ENCODE measurements at regions not wholly inside any gene's neighbourhood (a gene's known extent, or its start where the extent isn't known, plus 50 kb on each side); places are given as distances from the start of the nearest gene placed in this dataset.

- Mint-ChIP-seq H3K27me3 (ENCODE audit: low read depth, unreplicated experiment) (no peaks in the 10 kb centered on the region), H3K9me3 (ENCODE audit: unreplicated experiment) (peaks cover 6% of the 10 kb centered on the region), H3K36me3 (ENCODE audit: low read depth, unreplicated experiment) (peaks cover 2% of the 10 kb centered on the region), H3K27ac (ENCODE audit: unreplicated experiment) (peak overlapping the region; percentile 79), H3K4me3 (ENCODE audit: unreplicated experiment) (peak overlapping the region; percentile 3), H3K4me1 (ENCODE audit: low read depth, unreplicated experiment) (peaks cover 37% of the 10 kb centered on the region)
- TF ChIP-seq EZH2 (IDR thresholded peaks at IDR 0.05; ENCODE audit: insufficient read depth, low read length), result no peak
- TF ChIP-seq, protein P1, sequence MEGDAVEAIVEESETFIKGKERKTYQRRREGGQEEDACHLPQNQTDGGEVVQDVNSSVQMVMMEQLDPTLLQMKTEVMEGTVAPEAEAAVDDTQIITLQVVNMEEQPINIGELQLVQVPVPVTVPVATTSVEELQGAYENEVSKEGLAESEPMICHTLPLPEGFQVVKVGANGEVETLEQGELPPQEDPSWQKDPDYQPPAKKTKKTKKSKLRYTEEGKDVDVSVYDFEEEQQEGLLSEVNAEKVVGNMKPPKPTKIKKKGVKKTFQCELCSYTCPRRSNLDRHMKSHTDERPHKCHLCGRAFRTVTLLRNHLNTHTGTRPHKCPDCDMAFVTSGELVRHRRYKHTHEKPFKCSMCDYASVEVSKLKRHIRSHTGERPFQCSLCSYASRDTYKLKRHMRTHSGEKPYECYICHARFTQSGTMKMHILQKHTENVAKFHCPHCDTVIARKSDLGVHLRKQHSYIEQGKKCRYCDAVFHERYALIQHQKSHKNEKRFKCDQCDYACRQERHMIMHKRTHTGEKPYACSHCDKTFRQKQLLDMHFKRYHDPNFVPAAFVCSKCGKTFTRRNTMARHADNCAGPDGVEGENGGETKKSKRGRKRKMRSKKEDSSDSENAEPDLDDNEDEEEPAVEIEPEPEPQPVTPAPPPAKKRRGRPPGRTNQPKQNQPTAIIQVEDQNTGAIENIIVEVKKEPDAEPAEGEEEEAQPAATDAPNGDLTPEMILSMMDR (IDR thresholded peaks at IDR 0.05; ENCODE audit: insufficient read depth, low read depth, low read length), result no peak
- FAIRE-seq (no peak), DNase-seq (ENCODE audit: low read depth) (peak; percentile 71)
- H3K4me1 ChIP-seq (ENCODE audit: insufficient read depth, low read length), result peaks cover 28% of the 10 kb centered on the region
- H4K20me1 ChIP-seq (ENCODE audit: insufficient read depth, low read length), result no peaks in the 10 kb centered on the region
- H3K9me3 ChIP-seq (ENCODE audit: insufficient read depth, low read depth, low read length), result no peaks in the 10 kb centered on the region
- H3K36me3 ChIP-seq (ENCODE audit: insufficient read depth, low read length), result no peaks in the 10 kb centered on the region
- peak overlapping the region; percentile 59 for H2AFZ ChIP-seq (ENCODE audit: low read depth, low read length)
- no peak overlapping the region for H3K4me3 ChIP-seq (ENCODE audit: insufficient read depth, low read depth, low read length)
- H3K27ac ChIP-seq (ENCODE audit: low read depth, low read length), result peak overlapping the region; percentile 81
- H3K79me2 ChIP-seq (ENCODE audit: insufficient read depth, low read length), result no peaks in the 10 kb centered on the region
- peak overlapping the region; percentile 34 for H3K4me2 ChIP-seq (ENCODE audit: low read length)
- H3K27me3 ChIP-seq (ENCODE audit: insufficient read depth, low read length), result no peaks in the 10 kb centered on the region
- H3K9ac ChIP-seq (ENCODE audit: low read length), result peak overlapping the region; percentile 70
Observed at GRCh38 chr10:3902809-3903410, 117.9 kb upstream of the KLF6 start.

- Histone ChIP-seq H3K79me2 (ENCODE audit: insufficient read depth, low read length) (no peaks in the 10 kb centered on the region), H3K27me3 (ENCODE audit: insufficient read depth, low read length) (no peaks in the 10 kb centered on the region), H3K27ac (ENCODE audit: low read depth, low read length) (peak overlapping the region; percentile 81), H3K9me3 (ENCODE audit: insufficient read depth, low read depth, low read length) (no peaks in the 10 kb centered on the region), H3K4me2 (ENCODE audit: low read length) (peak overlapping the region; percentile 34), H2AFZ (ENCODE audit: low read depth, low read length) (peak overlapping the region; percentile 6), H3K9ac (ENCODE audit: low read length) (peak overlapping the region; percentile 38), H3K4me1 (ENCODE audit: insufficient read depth, low read length) (peaks cover 23% of the 10 kb centered on the region), H3K36me3 (ENCODE audit: insufficient read depth, low read length) (no peaks in the 10 kb centered on the region), H4K20me1 (ENCODE audit: insufficient read depth, low read length) (no peaks in the 10 kb centered on the region), H3K4me3 (ENCODE audit: insufficient read depth, low read depth, low read length) (no peak overlapping the region)
- Mint-ChIP-seq H3K36me3 (ENCODE audit: low read depth, unreplicated experiment) (peaks cover 2% of the 10 kb centered on the region), H3K4me3 (ENCODE audit: unreplicated experiment) (peak overlapping the region; percentile 14), H3K4me1 (ENCODE audit: low read depth, unreplicated experiment) (peaks cover 33% of the 10 kb centered on the region), H3K27me3 (ENCODE audit: low read depth, unreplicated experiment) (no peaks in the 10 kb centered on the region), H3K9me3 (ENCODE audit: unreplicated experiment) (peaks cover 6% of the 10 kb centered on the region), H3K27ac (ENCODE audit: unreplicated experiment) (peak overlapping the region; percentile 79)
- DNase-seq (ENCODE audit: low read depth) (peak; percentile 67), FAIRE-seq (no peak)
- TF ChIP-seq EZH2 (IDR thresholded peaks at IDR 0.05; ENCODE audit: insufficient read depth, low read length), result no peak
- TF ChIP-seq, protein P1 (IDR thresholded peaks at IDR 0.05; ENCODE audit: insufficient read depth, low read depth, low read length), result no peak
Observed at GRCh38 chr10:3902054-3902808, 117.2 kb upstream of the KLF6 start.

- Histone ChIP-seq H2AFZ (ENCODE audit: low read depth, low read length) (no peak overlapping the region), H3K9ac (ENCODE audit: low read length) (no peak overlapping the region), H3K36me3 (ENCODE audit: insufficient read depth, low read length) (no peaks in the 10 kb centered on the region), H3K4me3 (ENCODE audit: insufficient read depth, low read depth, low read length) (no peak overlapping the region), H3K27me3 (ENCODE audit: insufficient read depth, low read length) (no peaks in the 10 kb centered on the region), H3K4me2 (ENCODE audit: low read length) (no peak overlapping the region), H3K9me3 (ENCODE audit: insufficient read depth, low read depth, low read length) (no peaks in the 10 kb centered on the region), H3K79me2 (ENCODE audit: insufficient read depth, low read length) (no peaks in the 10 kb centered on the region), H3K27ac (ENCODE audit: low read depth, low read length) (no peak overlapping the region), H4K20me1 (ENCODE audit: insufficient read depth, low read length) (no peaks in the 10 kb centered on the region), H3K4me1 (ENCODE audit: insufficient read depth, low read length) (peaks cover 20% of the 10 kb centered on the region)
- FAIRE-seq (no peak), DNase-seq (ENCODE audit: low read depth) (no peak)
- Mint-ChIP-seq H3K36me3 (ENCODE audit: low read depth, unreplicated experiment) (peaks cover 2% of the 10 kb centered on the region), H3K27ac (ENCODE audit: unreplicated experiment) (peak overlapping the region; percentile 20), H3K4me1 (ENCODE audit: low read depth, unreplicated experiment) (peaks cover 30% of the 10 kb centered on the region), H3K9me3 (ENCODE audit: unreplicated experiment) (peaks cover 6% of the 10 kb centered on the region), H3K27me3 (ENCODE audit: low read depth, unreplicated experiment) (no peaks in the 10 kb centered on the region), H3K4me3 (ENCODE audit: unreplicated experiment) (no peak overlapping the region)
- TF ChIP-seq, protein P1 (IDR thresholded peaks at IDR 0.05; ENCODE audit: insufficient read depth, low read depth, low read length), result no peak
- TF ChIP-seq EZH2 (IDR thresholded peaks at IDR 0.05; ENCODE audit: insufficient read depth, low read length), result no peak
Observed at GRCh38 chr10:3901370-3901769, 116.4 kb upstream of the KLF6 start.
